OCI-LY7 (cell line): ENCODE measurements at regions not wholly inside any gene's neighbourhood (a gene's known extent, or its start where the extent isn't known, plus 50 kb on each side); places are given as distances from the start of the nearest gene placed in this dataset.

Experiments
- EZH2phosphoT487 ChIP-seq: fragments of 200-600 bp; sonication (generic); IDR thresholded peaks from 2 replicates; pipeline ENCODE4 v1.6.1; 2018; ENCODE audit warnings: low read depth, borderline replicate concordance, mild to moderate bottlenecking, mixed run types, antibody characterized with exemption, low read length, moderate library complexity, mixed read lengths
- TF ChIP-seq, protein P1 (sequence below): fragments of 200-600 bp; sonication (generic); conservative IDR thresholded peaks from 2 replicates; pipeline ENCODE4 v1.5.1; 2014; ENCODE audit warnings: mild to moderate bottlenecking, antibody characterized with exemption, low read length, moderate library complexity, mixed read lengths

DNA sequence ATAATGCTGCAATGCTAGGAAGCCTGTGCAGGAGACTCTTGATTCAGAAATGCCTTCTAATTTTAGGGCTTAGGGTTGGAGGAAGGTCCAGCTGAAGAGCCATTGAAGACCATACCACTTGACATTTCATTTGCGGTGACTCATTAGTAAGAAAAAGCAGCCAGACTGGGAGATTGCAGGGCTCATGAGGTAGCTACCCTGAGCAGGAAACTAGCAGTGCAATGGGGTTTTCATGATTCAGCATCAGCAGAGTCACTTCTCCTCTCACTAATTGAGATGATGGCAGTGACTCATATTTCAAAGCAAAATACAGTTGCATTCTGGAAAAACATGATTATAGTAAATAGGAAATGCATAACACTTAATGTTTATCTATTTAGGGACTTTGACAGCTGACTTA, 434.1 kb downstream of the DNAJB9 start:
- TF ChIP-seq, protein P1, sequence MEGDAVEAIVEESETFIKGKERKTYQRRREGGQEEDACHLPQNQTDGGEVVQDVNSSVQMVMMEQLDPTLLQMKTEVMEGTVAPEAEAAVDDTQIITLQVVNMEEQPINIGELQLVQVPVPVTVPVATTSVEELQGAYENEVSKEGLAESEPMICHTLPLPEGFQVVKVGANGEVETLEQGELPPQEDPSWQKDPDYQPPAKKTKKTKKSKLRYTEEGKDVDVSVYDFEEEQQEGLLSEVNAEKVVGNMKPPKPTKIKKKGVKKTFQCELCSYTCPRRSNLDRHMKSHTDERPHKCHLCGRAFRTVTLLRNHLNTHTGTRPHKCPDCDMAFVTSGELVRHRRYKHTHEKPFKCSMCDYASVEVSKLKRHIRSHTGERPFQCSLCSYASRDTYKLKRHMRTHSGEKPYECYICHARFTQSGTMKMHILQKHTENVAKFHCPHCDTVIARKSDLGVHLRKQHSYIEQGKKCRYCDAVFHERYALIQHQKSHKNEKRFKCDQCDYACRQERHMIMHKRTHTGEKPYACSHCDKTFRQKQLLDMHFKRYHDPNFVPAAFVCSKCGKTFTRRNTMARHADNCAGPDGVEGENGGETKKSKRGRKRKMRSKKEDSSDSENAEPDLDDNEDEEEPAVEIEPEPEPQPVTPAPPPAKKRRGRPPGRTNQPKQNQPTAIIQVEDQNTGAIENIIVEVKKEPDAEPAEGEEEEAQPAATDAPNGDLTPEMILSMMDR, result no peak
- TF ChIP-seq EZH2phosphoT487, result no peak
